ENCODE measurements at regions not wholly inside any gene's neighbourhood (a gene's known extent, or its start where the extent isn't known, plus 50 kb on each side); places are given as distances from the start of the nearest gene placed in this dataset.

- intact Hi-C loops (cut with micrococcal nuclease; ENCODE audit: unreplicated experiment) (loop anchor here (1.0 to 5.0 kb wide), 3 partner anchors 647 to 1569 kb away; no protein-coding TSS in a partner anchor), in situ Hi-C loops (cut with MboI) (loop anchor here (10.0 kb wide), 1 partner anchor 646 kb away; the partner anchor contains the start of gene CENPVL3)
- POLR2A ChIA-PET, result no interaction called here
- TF ChIP-seq SP1 (IDR thresholded peaks at IDR 0.05; ENCODE audit: low read depth, low read length), result no peak
- peak; percentile 24; the same call in 1 of the 2 replicates for TF ChIP-seq MTA3 (IDR thresholded peaks at IDR 0.05; ENCODE audit: borderline replicate concordance, low read length)
- SMC1A ChIA-PET (ENCODE audit: uncharacterized antibody, unreplicated experiment), result interaction anchor here (0.7 to 1.4 kb wide), 2 partner anchors 9 to 368 kb away, joined by 3 to 5 read pairs; no protein-coding TSS in a partner anchor
- Histone ChIP-seq H3K79me2 (ENCODE audit: control insufficient read depth, insufficient read depth, low read length) (no peaks in the 10 kb centered on the region), H3K4me1 (ENCODE audit: control insufficient read depth, insufficient read depth, low read length) (no peaks in the 10 kb centered on the region; the same call in none of the 2 replicates), H3K27me3 (replicated peaks in 1 of 2; ENCODE audit: control insufficient read depth in 2 of 2, insufficient read depth in 2 of 2, low read length in 1 of 2) (no peaks in the 10 kb centered on the region), H3K27ac (ENCODE audit: control insufficient read depth, insufficient read depth) (peak overlapping the region; percentile 17; the same call in 1 of the 2 replicates), H3K36me3 (ENCODE audit: control insufficient read depth in 2 of 2, insufficient read depth in 2 of 2, low read length in 1 of 2) (no peaks in the 10 kb centered on the region), H2AFZ (ENCODE audit: control insufficient read depth, low read depth, low read length) (peak overlapping the region; percentile 98; the same call in 1 of the 2 replicates), H4K20me1 (ENCODE audit: control insufficient read depth, insufficient read depth) (no peaks in the 10 kb centered on the region), H3K4me2 (ENCODE audit: control insufficient read depth, insufficient read depth) (peak overlapping the region; percentile 84), H3K4me3 (peak overlapping the region; percentile 68; the same call in 1 of the 2 replicates), H3K9me3 (replicated peaks; ENCODE audit: control insufficient read depth, insufficient read depth, low read length) (no peaks in the 10 kb centered on the region), H3K9ac (ENCODE audit: control insufficient read depth, insufficient read depth, low read length) (peak overlapping the region; percentile 70; the same call in 1 of the 2 replicates)
- 37% methylated on average over 2 of the region's 2 CpGs for WGBS (ENCODE audit: insufficient coverage, insufficient replicate concordance, low lambda C conversion rate, missing lambda C conversion rate)
- FAIRE-seq (no peak), ATAC-seq (peak; percentile 18), DNase-seq (ENCODE audit: low read depth, low spot score) (no peak)
- RAD21 ChIA-PET (ENCODE audit: unreplicated experiment), result interaction anchor here (1.4 kb wide), 1 partner anchor 620 kb away, joined by 5 read pairs; no protein-coding TSS in a partner anchor
- CTCF ChIA-PET, result interaction anchor here (0.6 to 1.4 kb wide), 5 partner anchors 9 to 646 kb away, joined by 3 to 5 read pairs (median 3); no protein-coding TSS in a partner anchor
- no TSS peak for BruUV-seq (replicated peaks)
Observed at GRCh38 chrX:52261125-52261462, 76.4 kb downstream of the MAGED4 start.

GRCh38 chrX:52261463-52262194 is 76.9 kb downstream of the MAGED4 start:
- Histone ChIP-seq H3K36me3 (ENCODE audit: control insufficient read depth in 2 of 2, insufficient read depth in 2 of 2, low read length in 1 of 2) (no peaks in the 10 kb centered on the region), H3K4me3 (peak overlapping the region; percentile 68), H3K27me3 (replicated peaks in 1 of 2; ENCODE audit: control insufficient read depth in 2 of 2, insufficient read depth in 2 of 2, low read length in 1 of 2) (no peaks in the 10 kb centered on the region), H3K79me2 (ENCODE audit: control insufficient read depth, insufficient read depth, low read length) (no peaks in the 10 kb centered on the region), H3K9ac (ENCODE audit: control insufficient read depth, insufficient read depth, low read length) (peak overlapping the region; percentile 70), H4K20me1 (ENCODE audit: control insufficient read depth, insufficient read depth) (no peaks in the 10 kb centered on the region), H3K9me3 (replicated peaks; ENCODE audit: control insufficient read depth, insufficient read depth, low read length) (no peaks in the 10 kb centered on the region), H3K27ac (ENCODE audit: control insufficient read depth, insufficient read depth) (peak overlapping the region; percentile 79), H3K4me2 (ENCODE audit: control insufficient read depth, insufficient read depth) (peak overlapping the region; percentile 84), H2AFZ (ENCODE audit: control insufficient read depth, low read depth, low read length) (peak overlapping the region; percentile 98), H3K4me1 (ENCODE audit: control insufficient read depth, insufficient read depth, low read length) (no peaks in the 10 kb centered on the region; the same call in none of the 2 replicates)
- 2% methylated on average over 40 of the region's 41 CpGs for WGBS (ENCODE audit: insufficient coverage, insufficient replicate concordance, low lambda C conversion rate, missing lambda C conversion rate)
- ChIA-PET SMC1A (ENCODE audit: uncharacterized antibody, unreplicated experiment) (interaction anchor here (0.7 to 1.4 kb wide), 2 partner anchors 9 to 369 kb away, joined by 3 to 5 read pairs; no protein-coding TSS in a partner anchor), POLR2A (no interaction called here), CTCF (interaction anchor here (0.6 to 1.4 kb wide), 10 partner anchors 9 to 922 kb away, joined by 3 to 5 read pairs (median 3); no protein-coding TSS in a partner anchor), RAD21 (ENCODE audit: unreplicated experiment) (interaction anchor here (0.9 to 1.4 kb wide), 3 partner anchors 620 to 662 kb away, joined by 4 to 5 read pairs (median 4); no protein-coding TSS in a partner anchor)
- peak; percentile 100 for ATAC-seq
- intact Hi-C loops (cut with micrococcal nuclease; ENCODE audit: unreplicated experiment) (loop anchor here (1.0 to 5.0 kb wide), 3 partner anchors 647 to 1569 kb away; no protein-coding TSS in a partner anchor), in situ Hi-C loops (cut with MboI) (loop anchor here (10.0 kb wide), 1 partner anchor 647 kb away; the partner anchor contains the start of gene CENPVL3)
- peak; percentile 64 for DNase-seq (ENCODE audit: low read depth, low spot score)
- BruUV-seq (replicated peaks), result no TSS peak
- peak; percentile 76 for FAIRE-seq
- TF ChIP-seq MEF2A (IDR thresholded peaks at IDR 0.05; ENCODE audit: insufficient read depth, low read depth, low read length) (peak; percentile 69; the same call in 1 of the 2 replicates), E2F8 (IDR thresholded peaks at IDR 0.05; ENCODE audit: low read depth, partially characterized antibody) (no peak), IKZF2 (IDR thresholded peaks at IDR 0.05) (no peak; a peak in 1 of 4 replicates), ZBTB11 (CRISPR knock-in tag; IDR thresholded peaks at IDR 0.05) (no peak), YBX1 (IDR thresholded peaks at IDR 0.05) (no peak), ZNF384 (IDR thresholded peaks at IDR 0.05; ENCODE audit: borderline replicate concordance, low read depth, low read length) (peak; percentile 100)

Measured in GM12878 (cell line).